Right ventricle myocardium inferior (tissue), 1 donor: ENCODE measurements at regions not wholly inside any gene's neighbourhood (a gene's known extent, or its start where the extent isn't known, plus 50 kb on each side); places are given as distances from the start of the nearest gene placed in this dataset.

Source experiments
- ATAC-seq: fragments of 200-7000 bp; cut with Tn5 transposase; one replicate; pipeline ENCODE4 v1.9.1; 2020; ENCODE audit warnings: mild to moderate bottlenecking, moderate library complexity
- DNase-seq: peaks from one replicate; pipeline ENCODE4 v3.0.0; 2021; ENCODE audit errors: missing footprints
- intact Hi-C: fragments of 100-400 bp; cut with DNase I; formaldehyde crosslinking; loops from one replicate; pipeline ENCODE4 v1.11.0; 2022
- donor health status: DM: no; HTN: yes; CAD: no; lungs with severe emphysema.

GRCh38 chr11:134562196-134562595 lies 150.2 kb upstream of the B3GAT1 start:
- intact Hi-C loops: no loop called here
- ATAC-seq (no peak), DNase-seq (no peak)

DNA sequence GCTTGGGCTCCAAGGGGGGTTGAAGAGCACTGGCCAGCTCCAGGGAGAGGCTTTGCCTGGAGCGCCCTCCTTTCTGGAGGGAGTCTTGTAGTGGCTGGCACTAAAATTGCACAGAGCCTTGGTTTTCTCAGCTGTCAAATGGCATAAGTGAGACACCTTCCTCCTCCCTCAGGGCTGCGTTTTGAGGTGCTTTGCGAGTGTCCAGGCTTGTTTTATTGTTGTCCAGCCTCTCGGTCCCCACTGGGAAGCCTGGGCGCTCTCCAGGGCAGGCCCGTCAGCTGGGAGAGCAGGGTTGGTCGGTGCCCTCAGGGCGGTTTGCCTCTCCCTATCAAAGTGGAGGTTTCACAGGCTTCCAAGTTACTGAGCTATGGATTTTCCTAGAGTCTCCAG lies 149.3 kb upstream of the B3GAT1 start:
- ATAC-seq (no peak), DNase-seq (no peak)
- intact Hi-C loops: no loop called here

- intact Hi-C loops: no loop called here
- no peak for ATAC-seq
- no peak for DNase-seq
These were observed 148.7 kb upstream of the B3GAT1 start for GRCh38 chr11:134560566-134561330.

- intact Hi-C loops: no loop called here
- no peak for DNase-seq
- no peak for ATAC-seq
These were observed 148.0 kb upstream of the B3GAT1 start for GRCh38 chr11:134560066-134560465.

DNA sequence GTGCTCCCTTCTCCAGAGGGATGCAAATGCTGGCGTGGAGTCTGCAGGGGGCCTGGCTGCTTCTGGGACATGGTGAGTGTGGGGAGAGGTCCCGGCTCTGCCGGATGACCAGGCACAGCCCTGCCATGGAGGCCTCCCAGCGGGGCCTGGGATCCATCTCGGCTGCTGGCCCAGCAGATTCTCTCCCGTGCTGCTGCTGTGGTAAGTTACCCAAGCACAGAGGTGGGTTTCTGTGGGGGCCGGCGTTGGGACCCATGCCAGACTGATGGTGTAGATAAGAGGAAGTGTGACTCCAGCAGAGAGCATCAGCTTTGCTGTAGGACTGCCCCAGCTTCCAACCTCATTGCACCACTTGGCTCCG lies 147.5 kb upstream of the B3GAT1 start:
- DNase-seq: no peak
- intact Hi-C loops: no loop called here
- no peak for ATAC-seq

DNA sequence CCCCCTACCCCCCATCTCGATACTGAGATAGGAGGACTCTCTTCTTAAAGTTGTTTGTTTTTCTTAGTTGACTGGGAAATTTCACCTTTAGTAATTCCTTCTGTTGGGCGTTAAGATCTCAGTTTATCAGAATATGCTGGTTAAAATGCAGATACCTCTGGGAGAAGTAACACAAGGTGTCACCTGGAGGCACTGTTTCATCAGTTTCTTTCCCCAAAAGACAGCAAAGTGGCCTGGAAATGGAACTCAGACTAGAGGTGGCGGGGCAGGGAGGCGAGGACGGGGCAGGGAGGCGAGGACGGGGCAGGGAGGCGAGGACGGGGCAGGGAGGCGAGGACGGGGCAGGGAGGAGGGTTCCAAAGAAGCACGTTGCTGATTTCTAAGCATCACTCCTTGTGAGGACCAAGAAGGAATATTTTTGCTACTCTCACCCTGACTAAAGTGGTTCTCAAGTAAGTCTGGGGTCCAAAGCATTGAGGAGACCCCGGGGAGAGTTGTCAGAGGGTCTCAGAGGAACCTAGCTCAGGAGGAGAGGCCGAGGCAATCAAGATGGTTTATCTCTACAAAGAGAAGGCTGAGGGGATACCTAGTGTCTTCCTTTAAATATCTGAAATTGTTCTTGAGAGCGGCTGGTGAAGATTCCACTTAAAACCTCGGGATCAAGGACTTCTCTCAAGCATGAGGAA lies 147.0 kb upstream of the B3GAT1 start:
- DNase-seq (no peak), ATAC-seq (no peak)
- intact Hi-C loops: no loop called here

GRCh38 chr11:134558258-134558835 lies 146.3 kb upstream of the B3GAT1 start:
- DNase-seq (no peak), ATAC-seq (no peak)
- intact Hi-C loops: no loop called here

- ATAC-seq (no peak), DNase-seq (no peak)
- intact Hi-C loops: no loop called here
These were observed 145.7 kb upstream of the B3GAT1 start for GRCh38 chr11:134557571-134558257.

DNA sequence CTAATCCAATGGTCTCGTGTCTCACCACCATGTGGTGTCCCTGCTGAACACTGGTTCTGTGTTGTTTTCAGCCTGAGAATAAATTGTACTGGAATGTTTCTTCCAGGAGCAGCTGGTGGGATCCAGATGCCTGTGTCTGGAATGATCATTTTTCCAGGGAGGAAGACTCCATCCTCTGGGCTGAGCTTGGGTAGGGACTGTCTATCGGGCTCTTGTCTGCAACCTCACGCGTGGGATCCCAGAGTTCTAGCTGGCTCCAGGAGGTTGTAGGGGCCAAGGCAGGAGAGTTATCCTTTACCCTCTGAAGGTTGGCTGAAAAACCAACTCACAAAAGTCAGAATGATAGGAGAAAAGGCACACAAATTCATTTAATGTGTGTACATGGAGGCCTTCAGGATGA lies 144.1 kb upstream of the B3GAT1 start:
- DNase-seq (no peak), ATAC-seq (no peak)
- intact Hi-C loops: no loop called here

DNA sequence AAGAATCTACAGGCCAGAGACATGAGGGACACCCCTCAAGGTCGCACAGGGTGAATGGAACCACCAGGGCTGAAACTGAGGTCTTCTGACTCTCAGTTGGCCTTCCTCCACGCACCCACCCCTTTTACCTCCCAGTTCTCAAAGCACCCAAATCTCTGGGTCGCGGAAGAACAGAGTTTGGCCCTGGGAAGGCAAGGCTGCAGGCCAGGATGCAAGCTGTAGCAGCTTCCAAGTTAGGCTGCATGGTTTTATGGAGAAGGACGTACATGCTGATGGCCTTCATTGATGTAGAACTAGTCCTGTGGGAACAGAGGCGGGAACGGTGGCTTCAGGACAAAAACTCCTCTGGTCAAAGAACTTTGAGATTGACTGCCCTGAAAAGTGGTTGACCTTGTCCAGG lies 143.5 kb upstream of the B3GAT1 start:
- ATAC-seq: no peak
- intact Hi-C loops: no loop called here
- no peak for DNase-seq

GRCh38 chr11:134554861-134555260 lies 142.8 kb upstream of the B3GAT1 start:
- intact Hi-C loops: no loop called here
- DNase-seq (no peak), ATAC-seq (no peak)

GRCh38 chr11:134554106-134554505 lies 142.1 kb upstream of the B3GAT1 start:
- intact Hi-C loops: no loop called here
- no peak for DNase-seq
- ATAC-seq: no peak

DNA sequence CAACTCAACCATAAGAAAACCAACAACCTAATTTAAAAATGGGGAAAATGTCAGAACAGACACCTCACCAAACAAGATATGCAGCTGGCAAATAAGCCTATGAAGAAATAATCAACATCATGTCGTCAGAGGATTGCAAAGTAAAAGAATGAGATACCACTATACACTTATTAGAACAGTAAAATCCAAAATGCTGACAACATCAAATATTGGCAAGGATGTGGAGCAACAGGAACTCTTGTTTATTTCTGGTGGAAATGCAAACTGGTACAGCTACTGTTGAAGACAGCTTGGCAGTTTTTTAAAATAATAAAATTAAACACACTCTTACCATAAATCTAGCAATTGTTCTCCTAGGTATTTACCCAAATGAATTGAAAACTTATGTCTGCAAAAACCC lies 140.7 kb upstream of the B3GAT1 start:
- DNase-seq (no peak), ATAC-seq (no peak)
- intact Hi-C loops: no loop called here

- no peak for ATAC-seq
- intact Hi-C loops: no loop called here
- no peak for DNase-seq
These were observed 133.5 kb upstream of the B3GAT1 start for GRCh38 chr11:134545521-134545920.

DNA sequence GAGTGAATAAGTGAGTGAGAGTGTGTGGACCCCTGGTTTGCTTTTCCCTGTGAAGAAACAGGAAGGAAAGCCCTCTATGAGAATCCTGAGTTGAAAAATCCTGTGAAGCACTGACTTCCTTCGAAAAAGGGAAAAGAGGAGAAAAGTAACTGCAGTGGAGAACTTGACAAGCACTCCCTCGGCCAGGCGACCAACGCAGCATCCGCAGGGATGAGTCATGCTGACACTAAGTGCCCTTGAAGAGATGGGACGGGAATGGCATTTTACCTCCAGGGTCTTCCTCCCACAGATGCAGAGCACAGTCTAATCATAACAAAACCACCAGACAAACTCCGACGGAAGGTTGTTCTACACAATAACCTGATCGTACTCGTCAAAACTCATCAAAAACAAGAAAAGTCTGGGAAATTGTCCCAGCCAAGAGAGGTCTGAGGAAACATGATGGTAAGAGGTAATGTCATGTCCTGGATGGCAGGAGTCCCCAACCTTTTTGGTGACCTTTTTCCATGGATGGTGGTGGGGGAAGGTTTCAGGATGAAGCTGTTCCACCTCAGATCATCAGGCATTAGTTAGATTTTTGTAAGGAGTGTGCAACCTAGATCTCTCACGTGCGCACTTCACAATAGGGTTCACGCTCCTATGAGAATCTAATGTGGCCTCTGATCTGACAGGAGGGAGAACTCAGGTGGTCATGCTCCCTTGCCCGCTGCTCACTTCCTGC lies 132.2 kb upstream of the B3GAT1 start:
- no peak for ATAC-seq
- DNase-seq: no peak
- intact Hi-C loops: no loop called here

DNA sequence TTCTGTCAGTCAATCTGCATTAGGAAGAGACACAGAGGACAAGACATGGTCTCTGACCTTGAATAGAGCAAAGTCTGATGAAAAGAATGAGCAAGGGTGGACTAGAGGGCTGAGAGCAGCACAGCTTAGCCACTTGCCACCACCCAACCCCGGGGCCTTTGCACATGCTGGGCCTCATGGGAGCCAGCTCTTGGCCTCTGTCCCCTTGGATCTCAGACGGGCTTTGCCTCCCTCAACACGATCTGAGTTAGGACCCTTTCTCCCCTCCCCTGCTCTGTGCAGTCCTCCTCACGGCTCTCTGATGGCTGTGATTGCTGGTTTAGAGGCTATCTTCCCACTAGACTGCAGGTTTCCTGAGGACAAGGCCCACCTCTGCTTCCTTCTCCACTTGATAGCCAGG lies 131.6 kb upstream of the B3GAT1 start:
- intact Hi-C loops: no loop called here
- ATAC-seq (no peak), DNase-seq (no peak)

GRCh38 chr11:134543241-134543640 lies 131.2 kb upstream of the B3GAT1 start:
- intact Hi-C loops: no loop called here
- ATAC-seq (no peak), DNase-seq (no peak)

GRCh38 chr11:134542401-134543165 lies 130.5 kb upstream of the B3GAT1 start:
- no peak for ATAC-seq
- intact Hi-C loops: no loop called here
- DNase-seq: no peak

GRCh38 chr11:134541951-134542350 lies 129.9 kb upstream of the B3GAT1 start:
- no peak for ATAC-seq

More at GRCh38 chr11:134541951-134542350, 129.9 kb upstream of the B3GAT1 start:
- intact Hi-C loops: no loop called here
- no peak for DNase-seq
